Esophagus squamous epithelium (tissue), 5 donors: ENCODE measurements at regions not wholly inside any gene's neighbourhood (a gene's known extent, or its start where the extent isn't known, plus 50 kb on each side); places are given as distances from the start of the nearest gene placed in this dataset.

Experiments used
- DNase-seq: peaks from one replicate; lab custom pipeline; 2025; lab: John Stamatoyannopoulos, UW
- H3K27ac ChIP-seq, 4 donors: fragments of 200-600 bp; sonication (generic); one replicate each; pipeline ENCODE4 v1.5.1; 2016 to 2019; ENCODE audit warnings: mild to moderate bottlenecking in 1 of 4
- H3K27me3 ChIP-seq, 4 donors: fragments of 200-600 bp; sonication (generic); 1 replicate in 3 of 4; 2 replicates in 1 of 4; pipeline versions ENCODE4 v1.5.1 to v1.6.0; 2017 to 2021; ENCODE audit warnings: antibody characterized with exemption in 1 of 4
- H3K36me3 ChIP-seq, 3 donors: fragments of 200-600 bp; sonication (generic); one replicate each; pipeline ENCODE4 v1.5.1; 2016 to 2019
- H3K4me1 ChIP-seq, 3 donors: fragments of 200-600 bp; sonication (generic); one replicate each; pipeline ENCODE4 v1.5.1; 2017 to 2019
- H3K4me3 ChIP-seq, 4 donors: fragments of 200-600 bp; sonication (generic); 1 replicate in 3 of 4; 2 replicates in 1 of 4; pipeline ENCODE4 v1.5.1; 2016 to 2019; ENCODE audit warnings: mild to moderate bottlenecking in 2 of 4, moderate library complexity in 1 of 4
- H3K9me3 ChIP-seq, 3 donors: fragments of 200-600 bp; sonication (generic); one replicate each; pipeline ENCODE4 v1.5.1; 2016 to 2019
- POLR2A ChIP-seq, 4 donors: fragments of 450-650 bp; IDR thresholded peaks; one replicate each; pipeline ENCODE4 v1.6.1; 2017; ENCODE audit warnings: antibody characterized with exemption in 4 of 4, mild to moderate bottlenecking in 4 of 4, moderate library complexity in 3 of 4
- WGBS, 2 donors: methylation state at CpG; one replicate each; pipeline ENCODE4 v1.1.5; 2018; 5-methylcytosine and 5-hydroxymethylcytosine counted together
- intact Hi-C: fragments of 100-400 bp; cut with DNase I; formaldehyde crosslinking; loops from one replicate; pipeline ENCODE4 v1.15.0; 2022
- TF ChIP-seq, protein P1 (sequence below), 6 experiments: fragments of 450-650 bp in 4 of 6; fragments of 200-600 bp in 2 of 6; sonication (generic) in 2 of 6; IDR thresholded peaks; one replicate each; pipeline ENCODE4 v1.5.1; 2016 to 2019; ENCODE audit warnings: antibody characterized with exemption in 6 of 6, mild to moderate bottlenecking in 4 of 6, moderate library complexity in 4 of 6
- donor health status: DM: yes; HTN: yes; CAD: no.

- intact Hi-C loops = no loop called here
- DNase-seq = no peak
- Histone ChIP-seq H3K4me1 (no peaks in the 10 kb centered on the region), H3K9me3 (peaks cover 0 to 8% (median 6%) of the 10 kb centered on the region in 3 donors), H3K4me3 (no peak overlapping the region), H3K36me3 (no peaks in the 10 kb centered on the region), H3K27ac (no peak overlapping the region), H3K27me3 (peaks cover 0 to 3% (median 0%) of the 10 kb centered on the region in 4 donors)
- WGBS, 2 donors = 83 to 93% methylated on average over 6 of the region's 6 CpGs
- TF ChIP-seq POLR2A (IDR thresholded peaks at IDR 0.05) = no peak
- TF ChIP-seq, protein P1, sequence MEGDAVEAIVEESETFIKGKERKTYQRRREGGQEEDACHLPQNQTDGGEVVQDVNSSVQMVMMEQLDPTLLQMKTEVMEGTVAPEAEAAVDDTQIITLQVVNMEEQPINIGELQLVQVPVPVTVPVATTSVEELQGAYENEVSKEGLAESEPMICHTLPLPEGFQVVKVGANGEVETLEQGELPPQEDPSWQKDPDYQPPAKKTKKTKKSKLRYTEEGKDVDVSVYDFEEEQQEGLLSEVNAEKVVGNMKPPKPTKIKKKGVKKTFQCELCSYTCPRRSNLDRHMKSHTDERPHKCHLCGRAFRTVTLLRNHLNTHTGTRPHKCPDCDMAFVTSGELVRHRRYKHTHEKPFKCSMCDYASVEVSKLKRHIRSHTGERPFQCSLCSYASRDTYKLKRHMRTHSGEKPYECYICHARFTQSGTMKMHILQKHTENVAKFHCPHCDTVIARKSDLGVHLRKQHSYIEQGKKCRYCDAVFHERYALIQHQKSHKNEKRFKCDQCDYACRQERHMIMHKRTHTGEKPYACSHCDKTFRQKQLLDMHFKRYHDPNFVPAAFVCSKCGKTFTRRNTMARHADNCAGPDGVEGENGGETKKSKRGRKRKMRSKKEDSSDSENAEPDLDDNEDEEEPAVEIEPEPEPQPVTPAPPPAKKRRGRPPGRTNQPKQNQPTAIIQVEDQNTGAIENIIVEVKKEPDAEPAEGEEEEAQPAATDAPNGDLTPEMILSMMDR (IDR thresholded peaks at IDR 0.05) = no peak
Measured at GRCh38 chr2:234731236-234731635, 220.6 kb upstream of the SH3BP4 start.

- Histone ChIP-seq H3K4me3 (no peak overlapping the region), H3K4me1 (no peaks in the 10 kb centered on the region), H3K27me3 (peaks cover 0 to 3% (median 0%) of the 10 kb centered on the region in 4 donors), H3K27ac (no peak overlapping the region), H3K36me3 (no peaks in the 10 kb centered on the region), H3K9me3 (peaks cover 0 to 5% (median 3%) of the 10 kb centered on the region in 3 donors)
- DNase-seq = no peak
- WGBS, 2 donors = 78 to 88% methylated on average over 8 to 9 of the region's 9 CpGs
- intact Hi-C loops = no loop called here
- no peak for TF ChIP-seq POLR2A (IDR thresholded peaks at IDR 0.05)
- TF ChIP-seq, protein P1 (IDR thresholded peaks at IDR 0.05) = no peak
Measured at GRCh38 chr2:234730066-234730640, 221.7 kb upstream of the SH3BP4 start.

- no peak for DNase-seq
- H3K36me3 ChIP-seq = no peaks in the 10 kb centered on the region
- intact Hi-C loops = no loop called here
- no peak overlapping the region for H3K27ac ChIP-seq
- H3K9me3 ChIP-seq = no peaks in the 10 kb centered on the region
- no peaks in the 10 kb centered on the region for H3K4me1 ChIP-seq
- 75 to 89% methylated on average over 1 of the region's 1 CpG for WGBS, 2 donors
- H3K27me3 ChIP-seq = no peaks in the 10 kb centered on the region
- TF ChIP-seq POLR2A (IDR thresholded peaks at IDR 0.05) = no peak
- no peak overlapping the region for H3K4me3 ChIP-seq
Measured at GRCh38 chr2:234725528-234726264, 226.1 kb upstream of the SH3BP4 start.

GRCh38 chr2:234724850-234725249, 227.0 kb upstream of the SH3BP4 start:
- TF ChIP-seq, protein P1 (IDR thresholded peaks at IDR 0.05) = no peak
- TF ChIP-seq POLR2A (IDR thresholded peaks at IDR 0.05) = no peak
- no peaks in the 10 kb centered on the region for H3K9me3 ChIP-seq
- no peak for DNase-seq
- no peak overlapping the region for H3K27ac ChIP-seq
- no peak overlapping the region for H3K4me3 ChIP-seq
- H3K27me3 ChIP-seq = no peaks in the 10 kb centered on the region
- H3K4me1 ChIP-seq = no peaks in the 10 kb centered on the region
- no peaks in the 10 kb centered on the region for H3K36me3 ChIP-seq
- intact Hi-C loops = no loop called here
- 78 to 83% methylated on average over 4 of the region's 4 CpGs for WGBS, 2 donors

DNA sequence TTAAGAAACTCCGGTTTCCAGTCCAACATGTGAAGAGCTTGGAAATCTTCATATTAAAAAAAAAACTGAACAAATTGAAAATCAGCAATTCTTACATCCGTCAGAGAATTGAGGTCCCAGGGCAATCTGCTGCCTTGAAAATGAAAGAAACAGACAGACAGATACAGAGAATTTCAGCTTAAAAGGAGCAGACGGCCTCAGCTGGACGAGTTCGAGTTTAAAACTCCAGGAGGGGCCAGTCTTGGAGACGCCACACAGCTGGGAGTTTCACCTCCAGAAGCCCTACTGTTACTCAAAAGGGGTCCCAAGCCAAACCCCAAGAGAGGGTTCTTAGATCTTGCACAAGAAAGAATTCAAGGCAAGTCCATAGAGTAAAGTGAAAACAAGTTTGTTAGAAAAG, 226.5 kb upstream of the ARL4C start:
- no peaks in the 10 kb centered on the region for H3K36me3 ChIP-seq
- no peak for DNase-seq
- no peaks in the 10 kb centered on the region for H3K4me1 ChIP-seq
- no peak overlapping the region for H3K27ac ChIP-seq
- 67 to 71% methylated on average over 6 of the region's 6 CpGs for WGBS, 2 donors
- no peaks in the 10 kb centered on the region for H3K9me3 ChIP-seq
- intact Hi-C loops = no loop called here
- H3K27me3 ChIP-seq = no peaks in the 10 kb centered on the region
- no peak overlapping the region for H3K4me3 ChIP-seq
- TF ChIP-seq POLR2A (IDR thresholded peaks at IDR 0.05) = no peak
- TF ChIP-seq, protein P1 (IDR thresholded peaks at IDR 0.05) = no peak
